Panc1 (cell line): ENCODE measurements at regions not wholly inside any gene's neighbourhood (a gene's known extent, or its start where the extent isn't known, plus 50 kb on each side); places are given as distances from the start of the nearest gene placed in this dataset.

Source experiments
- POLR2AphosphoS5 ChIP-seq: IDR thresholded peaks from 2 replicates; pipeline ENCODE4 v1.6.1; 2012; ENCODE audit warnings: mild to moderate bottlenecking, low read depth, low read length, moderate library complexity
- REST ChIP-seq, 2 experiments: IDR thresholded peaks; 2 replicates each; pipeline ENCODE4 v1.6.1; 2011 to 2012; ENCODE audit warnings: low read depth in 2 of 2, control low read depth in 1 of 2, low read length in 1 of 2, mild to moderate bottlenecking in 1 of 2, moderate library complexity in 1 of 2; ENCODE audit not compliant: insufficient read depth in 1 of 2
- SIN3A ChIP-seq: IDR thresholded peaks from 2 replicates; pipeline ENCODE4 v1.6.1; 2012; ENCODE audit warnings: low read depth, mild to moderate bottlenecking, low read length, moderate library complexity, borderline replicate concordance; ENCODE audit not compliant: insufficient read depth
- TF ChIP-seq, protein P1 (sequence below): fragments of 450-650 bp; IDR thresholded peaks from 2 replicates; pipeline ENCODE4 v1.5.1; 2017; ENCODE audit warnings: mild to moderate bottlenecking

DNA sequence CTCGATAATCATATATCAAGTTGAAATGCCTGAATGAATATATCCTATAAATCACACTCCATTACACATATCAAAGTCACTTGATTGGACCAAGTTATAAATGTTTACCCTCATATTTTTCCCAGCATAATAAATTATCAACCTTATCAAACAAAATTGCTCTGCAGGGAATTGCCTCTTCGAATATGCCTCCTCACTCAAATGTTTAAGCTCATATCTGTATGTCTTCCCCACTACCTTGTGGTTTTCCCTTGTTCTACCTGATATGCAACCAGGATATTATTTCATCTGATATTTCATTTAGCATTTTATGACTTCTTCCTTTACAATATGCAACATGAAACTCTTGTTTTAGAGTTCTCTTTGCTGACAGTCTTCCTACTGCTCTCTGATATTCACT is 226.4 kb downstream of the RASSF9 start:
- TF ChIP-seq, protein P1, sequence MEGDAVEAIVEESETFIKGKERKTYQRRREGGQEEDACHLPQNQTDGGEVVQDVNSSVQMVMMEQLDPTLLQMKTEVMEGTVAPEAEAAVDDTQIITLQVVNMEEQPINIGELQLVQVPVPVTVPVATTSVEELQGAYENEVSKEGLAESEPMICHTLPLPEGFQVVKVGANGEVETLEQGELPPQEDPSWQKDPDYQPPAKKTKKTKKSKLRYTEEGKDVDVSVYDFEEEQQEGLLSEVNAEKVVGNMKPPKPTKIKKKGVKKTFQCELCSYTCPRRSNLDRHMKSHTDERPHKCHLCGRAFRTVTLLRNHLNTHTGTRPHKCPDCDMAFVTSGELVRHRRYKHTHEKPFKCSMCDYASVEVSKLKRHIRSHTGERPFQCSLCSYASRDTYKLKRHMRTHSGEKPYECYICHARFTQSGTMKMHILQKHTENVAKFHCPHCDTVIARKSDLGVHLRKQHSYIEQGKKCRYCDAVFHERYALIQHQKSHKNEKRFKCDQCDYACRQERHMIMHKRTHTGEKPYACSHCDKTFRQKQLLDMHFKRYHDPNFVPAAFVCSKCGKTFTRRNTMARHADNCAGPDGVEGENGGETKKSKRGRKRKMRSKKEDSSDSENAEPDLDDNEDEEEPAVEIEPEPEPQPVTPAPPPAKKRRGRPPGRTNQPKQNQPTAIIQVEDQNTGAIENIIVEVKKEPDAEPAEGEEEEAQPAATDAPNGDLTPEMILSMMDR, result no peak
- no peak for TF ChIP-seq POLR2AphosphoS5
- no peak for TF ChIP-seq REST (IDR thresholded peaks at IDR 0.05; ENCODE audit: insufficient read depth in 1 of 2, low read depth in 2 of 2, low read length in 1 of 2)
- TF ChIP-seq SIN3A, result no peak
